GM19328 (cell line): ENCODE measurements at regions not wholly inside any gene's neighbourhood (a gene's known extent, or its start where the extent isn't known, plus 50 kb on each side); places are given as distances from the start of the nearest gene placed in this dataset.

ENCODE experiments used
- ATAC-seq: cut with Tn5 transposase; IDR thresholded peaks from one replicate; pipeline ENCODE4 v1.9.1; 2021; ENCODE audit warnings: mild to moderate bottlenecking, moderate library complexity; ENCODE audit not compliant: unreplicated experiment

GRCh38 chr14:97246648-97247047 is 449.5 kb downstream of the VRK1 start:
- ATAC-seq = no peak

DNA sequence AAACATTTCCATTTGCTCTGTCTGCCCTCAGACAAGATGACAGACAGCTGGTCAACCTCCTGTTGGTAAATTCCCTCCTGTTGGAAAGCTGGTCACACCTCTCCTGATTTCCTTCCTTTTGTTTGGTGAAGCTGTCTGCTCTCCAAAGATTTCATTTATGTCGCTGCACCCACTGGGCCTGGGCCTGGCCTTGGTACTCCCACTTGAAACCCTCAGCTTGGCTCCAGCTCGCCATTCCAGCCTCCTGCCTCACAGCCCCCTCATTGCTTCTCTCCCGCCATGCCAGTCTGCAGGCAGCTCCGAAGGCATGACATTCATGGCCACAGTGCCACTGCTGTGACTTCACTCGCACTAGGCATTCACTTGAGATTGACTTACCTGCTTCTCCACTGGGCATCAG is 451.8 kb downstream of the VRK1 start:
- no peak for ATAC-seq

- ATAC-seq = no peak
Observed at GRCh38 chr14:97250931-97251330, 453.7 kb downstream of the VRK1 start.

GRCh38 chr14:97251491-97252155 is 454.4 kb downstream of the VRK1 start:
- no peak for ATAC-seq

GRCh38 chr14:97253756-97254155 is 456.6 kb downstream of the VRK1 start:
- no peak for ATAC-seq

- no peak for ATAC-seq
Observed at GRCh38 chr14:97262336-97262735, 465.2 kb downstream of the VRK1 start.

GRCh38 chr14:97264516-97265230 is 467.5 kb downstream of the VRK1 start:
- no peak for ATAC-seq

GRCh38 chr14:97266653-97267052 is 469.5 kb downstream of the VRK1 start:
- no peak for ATAC-seq

DNA sequence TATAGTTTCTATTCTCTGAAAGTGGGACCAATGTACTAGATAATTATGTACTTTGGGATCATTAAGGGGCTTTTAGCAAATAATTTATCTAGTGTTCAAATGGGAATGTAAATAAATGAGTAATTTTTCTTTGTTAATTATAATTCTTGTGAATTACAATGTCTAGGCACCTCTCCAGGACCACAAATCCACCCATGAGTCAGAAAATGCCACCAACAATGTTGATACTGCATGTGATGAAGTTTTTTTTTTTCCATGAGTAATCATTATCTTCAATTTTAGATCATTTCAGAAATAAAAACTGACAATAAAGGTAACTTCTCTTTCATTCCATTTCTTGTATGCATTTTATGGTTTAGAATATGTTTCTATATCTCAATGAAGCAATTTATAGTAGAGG is 470.3 kb downstream of the VRK1 start:
- no peak for ATAC-seq

DNA sequence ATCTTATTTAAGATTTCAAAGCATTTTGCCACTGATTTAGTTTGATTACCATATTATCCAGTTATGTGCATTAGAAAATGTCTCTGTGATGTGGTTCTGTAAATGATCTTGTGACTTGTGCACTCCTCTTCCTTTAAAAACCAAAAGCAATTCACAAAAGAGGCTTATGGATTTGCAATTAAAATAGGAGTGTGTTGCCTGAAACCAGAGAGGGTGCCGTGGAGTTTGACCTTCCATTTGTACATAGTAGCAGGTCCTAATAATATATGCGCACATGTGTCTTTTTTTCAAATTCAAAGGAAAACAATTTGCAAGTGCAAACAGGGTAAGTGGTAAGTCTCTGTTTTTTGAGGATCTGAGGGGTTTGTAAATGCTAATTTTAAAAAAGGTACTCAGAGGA is 470.9 kb downstream of the VRK1 start:
- ATAC-seq = no peak

- no peak for ATAC-seq
Observed at GRCh38 chr14:97270308-97270707, 473.1 kb downstream of the VRK1 start.

DNA sequence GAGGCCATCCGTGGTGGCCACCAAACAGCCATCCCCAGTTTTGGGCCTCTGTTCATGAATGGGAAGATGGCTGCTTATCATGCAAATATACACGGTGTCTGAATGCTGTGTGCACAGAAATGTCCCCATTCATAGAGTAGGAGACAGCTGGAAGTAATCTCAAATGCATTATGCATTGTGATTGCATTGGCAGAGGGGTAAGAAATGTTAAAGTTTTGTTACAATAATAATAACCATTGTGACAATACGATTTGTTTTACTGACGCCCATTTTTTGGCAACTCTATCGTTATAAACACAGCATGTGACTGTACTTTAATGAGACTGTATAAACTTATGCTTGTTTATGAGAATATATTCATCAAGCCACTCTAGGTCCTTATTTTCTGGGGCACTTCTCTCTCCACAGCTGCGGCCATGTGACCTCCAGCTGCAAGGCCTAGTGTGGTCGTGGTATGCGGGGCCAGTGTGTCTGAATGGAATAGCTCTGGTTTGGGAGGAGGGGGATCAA is 474.3 kb downstream of the VRK1 start:
- ATAC-seq = no peak

GRCh38 chr14:97273540-97273939 is 476.4 kb downstream of the VRK1 start:
- no peak for ATAC-seq

DNA sequence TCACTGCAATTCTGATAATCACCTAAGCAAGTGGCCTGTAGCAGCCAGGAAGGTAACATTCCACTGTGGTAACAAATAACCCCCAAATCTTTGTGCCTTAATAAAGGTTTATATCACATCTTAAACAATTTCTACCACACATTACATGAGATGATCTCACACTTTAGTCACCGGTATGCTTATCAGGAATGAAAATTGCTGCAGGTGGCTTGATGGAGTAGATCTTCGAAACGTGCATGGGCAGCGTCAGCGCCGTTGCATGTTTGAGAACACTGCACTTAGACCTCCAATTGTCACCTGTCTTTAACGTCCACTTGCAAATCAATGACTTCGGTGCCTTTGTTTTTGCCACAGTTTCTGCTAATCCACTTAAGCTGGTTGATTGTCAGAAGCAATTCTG is 477.4 kb downstream of the VRK1 start:
- ATAC-seq = no peak

GRCh38 chr14:97275276-97275675 is 478.1 kb downstream of the VRK1 start:
- no peak for ATAC-seq

DNA sequence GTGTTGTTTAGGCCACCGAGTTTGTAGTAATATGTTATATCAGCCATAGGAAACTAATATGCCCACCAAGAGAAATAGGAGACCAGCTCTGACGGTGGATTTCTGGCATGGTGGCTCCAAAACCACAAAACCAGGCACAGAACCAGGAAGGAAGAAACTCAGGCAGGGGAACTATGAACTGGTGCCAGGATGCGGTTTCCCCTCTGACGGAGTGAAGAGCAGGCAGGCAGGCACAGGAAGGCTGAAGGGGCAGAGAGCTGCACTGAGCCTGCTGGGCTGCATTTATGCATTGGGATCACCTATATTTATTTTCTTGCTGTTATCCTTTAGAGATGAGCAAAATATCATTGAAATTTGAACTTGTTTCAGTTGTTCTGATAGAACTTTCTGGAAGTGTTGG is 479.4 kb downstream of the VRK1 start:
- no peak for ATAC-seq

DNA sequence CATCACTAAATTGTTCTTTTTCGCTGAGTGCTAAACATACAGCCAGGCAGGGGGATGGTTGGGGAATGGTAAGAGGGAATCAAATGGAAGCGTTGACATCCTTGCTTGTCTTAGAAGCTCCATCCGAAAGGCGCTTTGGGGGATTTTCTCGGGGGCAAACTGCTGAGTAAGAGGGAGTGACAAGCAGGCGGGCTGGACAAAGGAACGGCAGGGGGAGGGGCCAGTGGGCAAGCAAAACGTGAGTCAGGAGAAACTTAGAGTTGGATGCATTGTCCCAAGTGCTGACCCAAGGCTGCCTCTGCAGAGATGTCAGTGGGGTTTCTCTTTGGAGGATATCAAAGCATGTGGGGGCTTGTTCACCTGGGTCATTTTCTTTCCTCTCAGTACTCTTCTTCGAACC is 480.5 kb downstream of the VRK1 start:
- no peak for ATAC-seq

- ATAC-seq = no peak
Observed at GRCh38 chr14:97280526-97280925, 483.3 kb downstream of the VRK1 start.

DNA sequence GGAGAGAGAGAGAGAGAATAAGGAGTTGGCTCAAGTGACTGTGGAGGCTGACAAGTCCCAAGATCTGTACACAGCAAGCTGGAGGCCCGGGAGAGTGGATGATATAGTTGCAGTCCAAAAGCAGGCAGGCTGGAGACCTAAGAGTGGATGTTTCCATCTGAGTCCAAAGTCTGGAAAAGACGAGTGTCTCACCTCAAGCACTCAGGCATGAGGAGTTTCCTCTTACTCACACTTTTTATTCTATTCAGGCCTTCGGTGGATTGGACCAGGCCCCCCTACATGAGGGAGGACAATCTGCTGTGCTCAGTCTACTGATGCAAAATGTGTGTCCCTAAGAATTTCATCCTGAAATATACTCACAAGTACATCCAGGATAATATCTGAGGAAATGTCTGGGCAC is 484.6 kb downstream of the VRK1 start:
- ATAC-seq = no peak

DNA sequence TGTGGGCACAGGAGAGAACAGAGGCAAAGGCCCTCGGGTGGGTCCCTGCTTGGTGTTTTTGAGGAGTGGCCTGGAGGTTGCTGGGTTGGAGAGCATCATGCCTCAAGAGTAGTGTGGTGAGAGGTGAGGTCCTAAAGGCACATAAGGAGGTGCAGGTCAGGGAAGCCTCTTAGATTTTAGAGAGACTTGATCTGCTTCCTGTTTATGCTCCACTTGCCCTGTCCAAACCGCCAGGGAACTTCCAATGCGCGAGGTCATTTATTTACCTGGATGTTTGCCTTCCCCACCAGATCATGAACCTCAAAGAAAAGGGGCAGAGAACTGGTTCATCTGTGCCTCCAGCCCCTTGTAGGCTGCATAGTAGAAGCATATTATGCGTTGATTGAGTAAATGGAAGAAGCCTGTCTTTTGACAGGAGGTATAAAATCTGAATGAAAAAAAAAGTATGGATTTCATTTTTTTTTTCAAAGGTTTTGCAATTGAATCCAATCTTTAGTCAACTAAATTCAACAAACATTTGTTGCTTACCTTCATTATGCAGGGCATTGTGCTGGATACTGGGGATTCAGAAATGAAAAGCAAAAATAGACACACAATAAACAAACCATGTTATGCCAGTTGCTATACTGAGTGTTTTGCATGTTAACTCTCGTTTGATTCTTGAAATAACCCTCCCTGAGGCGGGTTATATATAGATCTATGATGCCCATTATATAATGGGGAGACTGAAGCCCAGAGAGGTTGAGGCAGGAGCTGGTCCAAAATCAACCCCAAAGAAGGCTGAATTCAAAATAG is 485.2 kb downstream of the VRK1 start:
- no peak for ATAC-seq

DNA sequence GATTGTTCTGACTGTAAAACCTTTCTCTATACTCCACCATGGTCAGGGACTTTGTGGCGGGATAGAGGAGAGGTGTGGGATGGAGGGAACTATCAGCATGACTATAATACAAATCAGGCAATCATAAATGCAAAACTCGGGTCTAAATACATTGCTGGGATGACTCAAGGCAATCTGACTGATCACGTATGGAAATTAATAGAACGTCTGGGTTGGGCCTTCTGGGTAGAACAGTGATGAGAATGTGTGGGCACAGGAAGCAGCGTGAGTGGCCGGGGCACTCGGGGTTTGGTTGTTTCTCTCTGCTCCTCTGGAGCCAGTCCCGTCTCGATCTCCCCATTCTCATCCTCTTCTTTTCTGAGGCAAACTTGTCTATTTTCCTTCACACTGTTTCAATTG is 485.8 kb downstream of the VRK1 start:
- ATAC-seq = no peak

GRCh38 chr14:97283426-97283825 is 486.2 kb downstream of the VRK1 start:
- no peak for ATAC-seq
